AML-193 (cell line): ENCODE measurements at regions not wholly inside any gene's neighbourhood (a gene's known extent, or its start where the extent isn't known, plus 50 kb on each side); places are given as distances from the start of the nearest gene placed in this dataset.

Experiments used
- DNase-seq, 2 experiments: peaks; one replicate each; lab custom pipeline; 2025; lab: John Stamatoyannopoulos, UW

DNA sequence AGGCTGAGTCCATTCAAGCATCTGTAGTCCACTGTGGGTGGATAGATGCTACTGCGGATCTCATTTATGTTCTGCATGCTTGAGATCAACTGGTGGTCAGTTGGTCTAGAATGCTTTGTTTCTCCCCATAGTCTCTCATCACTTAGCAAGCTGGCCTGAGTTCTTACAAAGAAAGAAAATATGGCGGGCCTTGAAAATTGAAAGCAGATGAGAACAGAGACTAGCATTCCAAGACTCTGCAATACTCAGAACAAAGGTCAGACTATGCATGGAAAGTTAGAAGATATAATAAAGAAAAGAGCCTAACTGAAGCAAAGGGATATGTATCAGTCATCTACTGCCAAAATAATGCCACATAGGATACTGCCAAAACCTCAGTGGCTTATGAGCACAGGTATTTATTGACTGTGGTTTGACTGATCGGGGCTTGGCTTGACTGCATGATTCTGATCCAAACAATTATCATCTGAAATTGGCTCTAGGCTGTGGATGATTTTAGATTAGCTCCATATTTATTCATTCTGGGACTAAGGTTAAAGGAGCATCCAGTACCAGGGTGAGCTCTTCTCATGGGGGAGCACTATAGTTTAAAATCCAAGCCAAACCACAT, 258.9 kb downstream of the TAF11L14 start:
- no peak for DNase-seq

DNA sequence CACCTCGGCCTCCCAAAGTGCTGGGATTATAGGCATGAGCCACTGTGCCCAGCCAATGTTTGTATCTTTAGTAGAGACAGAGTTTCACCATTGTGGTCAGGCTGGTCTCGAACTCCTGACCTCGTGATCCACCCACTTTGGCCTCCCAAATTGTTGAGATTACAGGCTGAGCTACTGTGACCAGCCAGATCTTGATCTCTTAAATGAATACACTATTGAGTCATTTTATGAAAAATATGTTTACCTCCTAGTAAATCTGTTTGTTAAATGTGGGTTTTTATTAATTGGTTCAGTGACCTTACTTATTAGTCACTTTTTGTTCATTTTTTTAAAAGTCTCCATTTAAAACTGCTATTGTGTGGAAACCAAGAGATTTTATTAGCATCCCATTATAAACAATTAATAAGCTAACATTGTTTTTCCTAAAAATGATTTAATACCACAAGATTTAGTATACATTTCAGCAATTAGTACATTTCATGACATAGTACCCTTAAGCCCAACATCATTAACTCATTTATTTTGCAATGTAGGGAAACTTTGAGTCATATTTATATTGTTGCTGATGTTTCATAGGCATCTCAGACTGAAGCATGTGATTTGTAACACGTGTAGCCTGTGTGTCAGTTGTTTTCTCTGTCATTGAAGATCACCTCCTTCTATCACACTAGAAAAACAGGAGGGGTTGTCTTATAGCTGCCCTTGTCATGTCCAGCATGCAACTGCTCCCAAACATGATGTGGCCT, 261.2 kb downstream of the TAF11L14 start:
- DNase-seq, result no peak

DNA sequence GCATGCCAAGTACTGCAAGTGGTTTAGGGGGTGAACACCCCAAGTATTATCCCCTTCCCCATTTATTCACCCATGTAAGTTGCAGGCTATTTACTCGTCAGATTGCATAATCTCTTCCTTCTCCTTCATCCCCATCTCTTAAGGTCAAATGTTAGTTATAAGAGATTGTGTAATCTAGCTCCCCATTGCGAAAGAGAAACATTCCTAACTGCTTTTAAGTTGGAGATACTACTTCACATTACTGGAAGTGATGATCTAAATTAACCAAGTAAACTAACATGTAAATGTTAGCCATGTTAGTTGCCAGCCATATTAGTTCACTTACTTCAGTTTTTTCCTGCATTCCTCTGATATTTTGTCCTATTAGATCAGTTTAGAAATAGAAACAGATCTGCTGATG, 262.3 kb downstream of the TAF11L14 start:
- peak; percentile 19 to 22 for DNase-seq

DNA sequence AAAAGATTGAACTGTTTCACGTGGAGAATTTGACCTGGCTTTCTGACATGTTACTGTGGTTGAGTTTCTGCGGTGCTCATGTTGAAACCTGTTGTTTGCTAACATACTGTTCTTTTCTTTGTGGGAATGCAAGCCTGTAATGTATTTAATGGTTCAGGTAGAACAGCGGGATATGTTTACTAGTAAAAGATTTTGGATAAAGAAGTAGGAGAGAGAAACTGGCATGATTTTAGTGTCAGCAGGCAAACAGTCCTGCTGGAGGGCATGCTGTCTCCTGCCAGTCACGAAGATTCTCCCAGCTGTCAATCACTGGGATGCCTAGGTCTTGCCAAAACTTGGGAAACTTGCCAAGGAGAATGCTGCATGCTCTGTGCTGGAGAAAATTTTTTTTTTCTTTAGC, 263.5 kb downstream of the TAF11L14 start:
- no peak for DNase-seq

- no peak for DNase-seq
These were observed 264.5 kb downstream of the TAF11L14 start for GRCh38 chr5:17898766-17899165.

DNA sequence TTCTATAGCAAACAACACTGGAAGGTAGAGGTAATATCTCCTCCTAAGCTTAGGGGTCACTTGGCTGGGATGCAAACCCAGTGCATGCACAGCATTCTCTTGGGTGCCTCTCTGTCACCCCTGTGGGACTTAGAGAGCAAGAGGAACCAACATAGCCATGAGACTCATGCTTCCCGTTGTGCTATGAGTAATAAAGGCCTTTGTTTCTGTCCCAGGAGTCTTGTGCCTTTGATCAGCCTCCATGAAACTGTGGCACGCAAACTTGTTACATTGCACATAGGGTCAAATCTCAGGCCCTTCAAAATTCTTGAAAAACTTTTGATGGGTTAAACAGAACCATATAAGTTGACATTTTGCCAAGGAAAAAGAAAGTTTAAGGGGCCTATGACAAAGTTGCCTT, 272.8 kb downstream of the TAF11L14 start:
- DNase-seq, result no peak

GRCh38 chr5:17910318-17910717, 276.1 kb downstream of the TAF11L14 start:
- peak; percentile 60 to 63 for DNase-seq

DNA sequence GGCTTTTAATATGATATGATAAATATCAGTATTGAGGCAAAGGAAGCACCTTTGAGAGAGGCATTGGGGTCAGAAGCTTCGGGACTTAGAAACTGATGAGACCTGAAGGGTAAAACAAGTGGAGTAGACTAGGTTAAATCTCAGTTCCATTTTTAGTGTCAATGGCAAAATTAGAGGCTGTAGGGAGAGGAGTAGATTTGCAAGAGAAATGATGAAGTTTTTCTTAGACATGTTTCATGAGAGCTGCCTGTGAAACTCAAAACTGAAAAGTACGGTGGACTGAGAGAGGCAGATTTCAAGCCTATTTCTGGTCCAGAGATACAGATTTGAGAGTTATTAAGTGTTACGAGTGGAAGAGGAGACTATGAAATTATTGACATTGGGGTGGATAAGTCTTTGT, 278.5 kb downstream of the TAF11L14 start:
- no peak for DNase-seq

- DNase-seq, result no peak
These were observed 282.2 kb downstream of the TAF11L14 start for GRCh38 chr5:17916446-17916845.

DNA sequence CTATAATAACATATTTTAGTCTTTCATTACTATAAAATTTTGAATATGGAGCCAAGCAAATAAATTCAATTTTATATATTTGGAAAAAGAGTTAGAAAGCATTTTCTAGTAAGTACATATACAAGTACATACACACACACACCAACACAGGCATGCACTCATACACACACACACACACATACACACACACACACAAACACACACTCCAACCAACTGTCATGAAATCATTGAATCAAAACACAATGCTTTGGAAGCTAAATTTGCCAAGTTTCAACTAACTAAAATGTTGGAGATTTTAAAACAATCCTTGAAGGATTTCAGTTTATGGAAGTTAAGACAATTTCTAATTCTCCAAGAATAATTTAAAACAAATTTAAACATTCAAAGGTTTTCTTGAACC, 283.2 kb downstream of the TAF11L14 start:
- DNase-seq, result no peak

DNA sequence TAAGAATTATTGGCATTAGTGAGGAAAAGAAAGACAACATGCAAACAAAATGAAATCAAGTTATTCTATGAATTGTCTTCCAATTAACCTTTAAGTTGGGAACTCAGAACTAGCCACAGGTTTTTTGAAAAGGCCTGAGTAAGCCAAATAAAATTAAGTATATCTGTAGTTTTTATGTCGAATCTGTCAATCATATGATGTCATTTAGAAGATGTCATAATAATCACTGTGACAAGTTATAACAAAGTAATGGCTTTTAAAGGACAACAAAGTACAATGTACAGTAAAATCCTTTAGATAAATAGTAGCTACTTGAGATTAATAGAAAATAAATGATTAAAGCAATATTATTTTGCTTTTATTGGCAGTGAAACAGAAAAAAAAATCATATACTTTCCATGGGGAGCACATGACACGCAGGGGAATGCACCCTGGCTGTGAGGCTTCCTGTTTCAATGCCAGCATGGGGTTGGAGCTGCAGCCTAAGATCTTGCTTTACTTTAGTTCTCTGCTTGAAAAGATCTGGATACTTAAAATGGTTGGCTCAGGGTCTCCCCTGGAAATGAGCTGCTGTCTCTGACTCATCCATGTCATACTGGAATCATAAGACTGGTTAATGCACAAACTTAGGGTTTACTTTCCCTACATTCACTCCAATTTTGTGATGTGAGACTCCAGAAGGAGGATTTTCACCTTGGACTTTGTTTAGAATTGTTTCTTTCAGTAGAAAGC, 284.3 kb downstream of the TAF11L14 start:
- DNase-seq, result no peak

- no peak for DNase-seq
These were observed 291.0 kb downstream of the TAF11L14 start for GRCh38 chr5:17925276-17925675.

- DNase-seq, result no peak
These were observed 294.3 kb downstream of the TAF11L14 start for GRCh38 chr5:17928581-17928981.

- DNase-seq, result no peak
These were observed 294.9 kb downstream of the TAF11L14 start for GRCh38 chr5:17929171-17929570.

- DNase-seq, result no peak
These were observed 296.1 kb downstream of the TAF11L14 start for GRCh38 chr5:17930346-17930745.

GRCh38 chr5:17944046-17944445, 309.8 kb downstream of the TAF11L14 start:
- DNase-seq, result no peak

DNA sequence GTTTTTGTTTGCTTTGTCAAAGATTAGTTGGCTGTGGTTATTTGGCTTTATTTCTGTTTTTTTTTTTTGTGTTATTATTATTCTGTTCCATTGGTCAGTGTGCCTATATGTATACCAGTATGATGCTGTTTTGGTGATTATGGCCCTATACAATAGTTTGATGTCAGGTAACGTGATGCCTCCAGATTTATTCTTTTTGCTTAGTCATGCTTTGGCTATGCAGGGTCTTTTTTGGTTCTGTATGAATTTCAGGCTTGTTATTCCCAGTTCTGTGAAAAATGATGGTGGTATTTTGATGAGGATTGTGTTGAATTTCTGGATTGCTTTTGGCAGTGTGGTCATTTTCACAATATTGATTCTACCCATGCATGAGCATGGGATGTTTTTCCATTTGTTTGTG, 312.8 kb downstream of the TAF11L14 start:
- no peak for DNase-seq

DNA sequence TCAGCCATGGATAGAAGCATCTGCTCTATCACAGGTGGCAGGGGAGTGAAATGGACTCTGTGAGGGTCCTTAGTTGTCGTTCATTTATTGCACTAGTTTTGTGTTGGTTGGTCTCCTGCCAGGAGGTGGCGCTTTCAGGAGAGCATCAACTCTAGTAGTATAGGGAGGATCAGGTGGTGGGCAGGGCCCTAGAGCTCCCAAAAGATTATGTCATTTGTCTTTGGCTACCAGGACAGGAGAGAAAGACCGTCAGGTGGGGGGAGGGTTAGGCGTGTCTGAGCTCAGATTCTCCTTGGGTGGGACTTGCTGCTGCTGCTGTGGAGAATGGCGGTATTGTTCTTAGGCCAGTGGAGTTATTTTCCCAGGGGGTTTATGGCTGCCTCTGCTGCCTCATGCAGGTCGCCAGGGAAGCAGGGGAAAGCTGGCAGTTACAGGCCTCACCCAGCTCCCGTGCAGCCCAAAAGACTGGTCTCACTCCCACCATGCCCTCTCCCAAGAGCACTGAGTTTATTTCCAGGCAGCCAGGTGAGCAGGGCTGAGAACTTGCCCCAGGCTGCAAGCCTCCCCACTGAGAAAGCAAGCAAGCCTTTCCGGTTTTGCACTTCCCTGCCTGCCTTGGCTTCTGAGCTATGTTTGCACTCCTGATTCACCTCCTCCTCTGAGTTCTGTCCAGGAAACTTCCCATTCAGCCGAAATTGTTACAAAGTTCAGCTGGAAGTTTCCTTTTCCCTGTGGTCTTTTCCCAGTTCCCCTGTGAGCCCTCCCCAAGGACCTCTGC, 317.3 kb downstream of the TAF11L14 start:
- no peak for DNase-seq

GRCh38 chr5:17952231-17952630, 318.0 kb downstream of the TAF11L14 start:
- no peak for DNase-seq

GRCh38 chr5:17964067-17964466, 329.8 kb downstream of the TAF11L14 start:
- no peak for DNase-seq

- DNase-seq, result no peak
These were observed 332.6 kb downstream of the TAF11L14 start for GRCh38 chr5:17966640-17967402.

DNA sequence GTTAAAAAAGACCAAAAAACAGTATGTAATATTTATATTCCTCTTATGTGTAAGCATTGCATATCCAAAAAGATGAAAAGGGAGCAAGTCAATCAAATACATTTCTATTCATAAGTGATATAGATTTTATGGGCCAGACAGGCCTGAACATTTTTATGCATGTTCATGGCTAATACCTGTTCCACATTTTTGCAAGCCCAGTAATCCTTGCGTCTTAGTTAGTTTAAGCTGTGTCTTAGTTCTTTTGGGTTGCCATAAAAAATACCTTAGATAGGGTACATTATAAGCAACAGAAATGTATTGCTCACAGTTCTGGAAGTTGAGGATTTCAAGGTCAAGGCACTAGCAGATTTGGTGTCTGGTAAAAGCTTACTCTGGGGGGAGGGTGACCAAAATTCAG, 342.1 kb downstream of the TAF11L14 start:
- no peak for DNase-seq
